ENCODE measurements at regions not wholly inside any gene's neighbourhood (a gene's known extent, or its start where the extent isn't known, plus 50 kb on each side); places are given as distances from the start of the nearest gene placed in this dataset.

- DNase-seq (ENCODE audit: low spot score) = no peak
These were observed 738.8 kb downstream of the HDGFL1 start for GRCh38 chr6:23308166-23308565.

- DNase-seq (ENCODE audit: low spot score) = no peak
These were observed 741.8 kb downstream of the HDGFL1 start for GRCh38 chr6:23311211-23311610.

GRCh38 chr6:23316131-23316530 lies 746.8 kb downstream of the HDGFL1 start:
- no peak for DNase-seq (ENCODE audit: low spot score)

- DNase-seq (ENCODE audit: low spot score) = no peak
These were observed 747.6 kb downstream of the HDGFL1 start for GRCh38 chr6:23316931-23317330.

GRCh38 chr6:23319582-23319981 lies 750.2 kb downstream of the HDGFL1 start:
- DNase-seq (ENCODE audit: low spot score) = no peak

- no peak for DNase-seq (ENCODE audit: low spot score)
These were observed 751.2 kb downstream of the HDGFL1 start for GRCh38 chr6:23320471-23321015.

- DNase-seq (ENCODE audit: low spot score) = no peak
These were observed 754.5 kb downstream of the HDGFL1 start for GRCh38 chr6:23323897-23324296.

- no peak for DNase-seq (ENCODE audit: low spot score)
These were observed 755.7 kb downstream of the HDGFL1 start for GRCh38 chr6:23325065-23325464.

GRCh38 chr6:23327621-23328020 lies 758.3 kb downstream of the HDGFL1 start:
- no peak for DNase-seq (ENCODE audit: low spot score)

- DNase-seq (ENCODE audit: low spot score) = no peak
These were observed 759.7 kb downstream of the HDGFL1 start for GRCh38 chr6:23329086-23329485.

- no peak for DNase-seq (ENCODE audit: low spot score)
These were observed 761.3 kb downstream of the HDGFL1 start for GRCh38 chr6:23330632-23331031.

- no peak for DNase-seq (ENCODE audit: low spot score)
These were observed 765.0 kb downstream of the HDGFL1 start for GRCh38 chr6:23334360-23334759.

- no peak for DNase-seq (ENCODE audit: low spot score)
These were observed 766.5 kb downstream of the HDGFL1 start for GRCh38 chr6:23335894-23336293.

- no peak for DNase-seq (ENCODE audit: low spot score)
These were observed 769.9 kb downstream of the HDGFL1 start for GRCh38 chr6:23339268-23339667.

GRCh38 chr6:23340271-23340670 lies 770.9 kb downstream of the HDGFL1 start:
- no peak for DNase-seq (ENCODE audit: low spot score)

GRCh38 chr6:23343610-23344306 lies 774.4 kb downstream of the HDGFL1 start:
- DNase-seq (ENCODE audit: low spot score) = no peak

GRCh38 chr6:23348185-23348584 lies 777.8 kb upstream of the NRSN1 start:
- DNase-seq (ENCODE audit: low spot score) = no peak

- DNase-seq (ENCODE audit: low spot score) = no peak
These were observed 776.4 kb upstream of the NRSN1 start for GRCh38 chr6:23349521-23350147.

GRCh38 chr6:23350752-23351453 lies 775.1 kb upstream of the NRSN1 start:
- DNase-seq (ENCODE audit: low spot score) = no peak

GRCh38 chr6:23354004-23354403 lies 772.0 kb upstream of the NRSN1 start:
- no peak for DNase-seq (ENCODE audit: low spot score)

GRCh38 chr6:23357185-23357766 lies 768.7 kb upstream of the NRSN1 start:
- DNase-seq (ENCODE audit: low spot score) = no peak

GRCh38 chr6:23365732-23366131 lies 760.3 kb upstream of the NRSN1 start:
- DNase-seq (ENCODE audit: low spot score) = no peak

GRCh38 chr6:23367311-23367710 lies 758.7 kb upstream of the NRSN1 start:
- no peak for DNase-seq (ENCODE audit: low spot score)

Measured in D341Med (cell line).